ENCODE measurements at regions not wholly inside any gene's neighbourhood (a gene's known extent, or its start where the extent isn't known, plus 50 kb on each side); places are given as distances from the start of the nearest gene placed in this dataset.

DNA sequence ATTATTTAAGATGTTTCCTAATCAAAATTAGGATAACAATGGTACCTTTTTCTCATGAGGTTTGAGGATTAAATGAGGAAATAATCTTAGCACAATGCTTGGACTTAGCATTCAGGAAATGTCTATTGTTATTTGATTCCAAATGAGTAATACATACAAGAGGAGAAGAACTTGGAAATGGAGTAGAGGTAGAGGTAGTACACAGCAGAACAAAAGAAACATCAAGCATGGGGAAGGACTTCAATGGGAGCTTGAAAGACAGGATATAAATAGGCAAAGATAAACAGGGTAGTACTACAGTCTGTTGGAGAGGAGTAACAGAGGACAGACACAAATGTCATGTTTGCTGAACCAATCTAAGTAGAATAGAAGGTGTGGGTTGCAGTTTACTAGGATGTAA, 59.5 kb upstream of the RGS2 start:
- TF ChIP-seq, protein P1, sequence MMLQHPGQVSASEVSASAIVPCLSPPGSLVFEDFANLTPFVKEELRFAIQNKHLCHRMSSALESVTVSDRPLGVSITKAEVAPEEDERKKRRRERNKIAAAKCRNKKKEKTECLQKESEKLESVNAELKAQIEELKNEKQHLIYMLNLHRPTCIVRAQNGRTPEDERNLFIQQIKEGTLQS (IDR thresholded peaks at IDR 0.05) = no peak
- TF ChIP-seq, protein P2, sequence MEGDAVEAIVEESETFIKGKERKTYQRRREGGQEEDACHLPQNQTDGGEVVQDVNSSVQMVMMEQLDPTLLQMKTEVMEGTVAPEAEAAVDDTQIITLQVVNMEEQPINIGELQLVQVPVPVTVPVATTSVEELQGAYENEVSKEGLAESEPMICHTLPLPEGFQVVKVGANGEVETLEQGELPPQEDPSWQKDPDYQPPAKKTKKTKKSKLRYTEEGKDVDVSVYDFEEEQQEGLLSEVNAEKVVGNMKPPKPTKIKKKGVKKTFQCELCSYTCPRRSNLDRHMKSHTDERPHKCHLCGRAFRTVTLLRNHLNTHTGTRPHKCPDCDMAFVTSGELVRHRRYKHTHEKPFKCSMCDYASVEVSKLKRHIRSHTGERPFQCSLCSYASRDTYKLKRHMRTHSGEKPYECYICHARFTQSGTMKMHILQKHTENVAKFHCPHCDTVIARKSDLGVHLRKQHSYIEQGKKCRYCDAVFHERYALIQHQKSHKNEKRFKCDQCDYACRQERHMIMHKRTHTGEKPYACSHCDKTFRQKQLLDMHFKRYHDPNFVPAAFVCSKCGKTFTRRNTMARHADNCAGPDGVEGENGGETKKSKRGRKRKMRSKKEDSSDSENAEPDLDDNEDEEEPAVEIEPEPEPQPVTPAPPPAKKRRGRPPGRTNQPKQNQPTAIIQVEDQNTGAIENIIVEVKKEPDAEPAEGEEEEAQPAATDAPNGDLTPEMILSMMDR (IDR thresholded peaks at IDR 0.05 in 2 of 3, conservative IDR thresholded peaks at IDR 0.05 in 1 of 3; ENCODE audit: borderline replicate concordance in 1 of 3, insufficient read depth in 1 of 3, low read depth in 2 of 3, low read length in 2 of 3) = no peak
- TF ChIP-seq YY1 (IDR thresholded peaks at IDR 0.05; ENCODE audit: extremely low read depth, insufficient replicate concordance, low read depth, low read length) (no peak), FOSL1 (IDR thresholded peaks at IDR 0.05; ENCODE audit: low read depth) (no peak), EGR1 (IDR thresholded peaks at IDR 0.05; ENCODE audit: low read depth) (no peak), RAD21 (IDR thresholded peaks at IDR 0.05; ENCODE audit: low read depth) (no peak), EZH2 (IDR thresholded peaks at IDR 0.05) (no peak), POLR2A (IDR thresholded peaks at IDR 0.05; ENCODE audit: borderline replicate concordance, extremely low read depth, insufficient read depth, insufficient read length) (no peak), SP1 (IDR thresholded peaks at IDR 0.05; ENCODE audit: low read depth) (no peak), ZFX (IDR thresholded peaks at IDR 0.05) (no peak), POLR2AphosphoS5 (IDR thresholded peaks at IDR 0.05; ENCODE audit: low read depth, low read length) (no peak)

All from HCT116 (cell line).